ENCODE measurements at regions not wholly inside any gene's neighbourhood (a gene's known extent, or its start where the extent isn't known, plus 50 kb on each side); places are given as distances from the start of the nearest gene placed in this dataset.

DNA sequence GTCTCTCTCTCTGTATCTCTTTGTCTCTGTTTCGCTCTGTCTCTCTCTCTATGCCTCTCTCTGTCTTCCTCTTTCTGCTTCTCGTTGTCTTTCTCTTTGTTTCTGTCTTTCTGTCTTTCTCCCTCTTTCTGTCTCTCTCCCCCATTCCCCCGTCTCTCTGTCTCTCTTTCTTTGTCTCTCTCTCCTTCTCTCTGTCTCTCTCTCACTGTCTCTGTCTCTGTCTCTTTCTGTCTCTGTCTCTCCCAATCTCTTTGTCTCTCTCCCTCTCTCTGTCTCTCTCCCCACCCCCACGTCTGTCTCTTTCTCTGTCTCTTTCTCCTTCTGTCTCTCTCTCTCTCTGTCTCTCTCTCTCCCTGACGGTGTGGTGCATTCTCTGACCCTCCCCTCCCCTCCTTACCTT lies 71.9 kb upstream of the ZNF516 start:
- DNase-seq (ENCODE audit: low spot score): no peak
- Mint-ChIP-seq H3K27ac (ENCODE audit: unreplicated experiment) (no peak overlapping the region), H3K4me3 (ENCODE audit: unreplicated experiment) (no peak overlapping the region), H3K36me3 (ENCODE audit: low read depth) (no peaks in the 10 kb centered on the region), H3K9me3 (ENCODE audit: low read depth) (no peaks in the 10 kb centered on the region), H3K4me1 (ENCODE audit: low read depth) (peaks cover 21% of the 10 kb centered on the region), H3K27me3 (ENCODE audit: low read depth) (no peaks in the 10 kb centered on the region)
- no peak for TF ChIP-seq CTCF (IDR thresholded peaks at IDR 0.05)

- DNase-seq (ENCODE audit: low spot score): peak; percentile 67
- no peak for TF ChIP-seq CTCF (IDR thresholded peaks at IDR 0.05)
- Mint-ChIP-seq H3K27ac (ENCODE audit: unreplicated experiment) (peak overlapping the region; percentile 90), H3K9me3 (ENCODE audit: low read depth) (no peaks in the 10 kb centered on the region), H3K4me3 (ENCODE audit: unreplicated experiment) (peak overlapping the region; percentile 39), H3K27me3 (ENCODE audit: low read depth) (no peaks in the 10 kb centered on the region), H3K36me3 (ENCODE audit: low read depth) (no peaks in the 10 kb centered on the region), H3K4me1 (ENCODE audit: low read depth) (peaks cover 21% of the 10 kb centered on the region)
Measured at GRCh38 chr18:76565238-76566173, 70.5 kb upstream of the ZNF516 start.

- no peak for TF ChIP-seq CTCF (IDR thresholded peaks at IDR 0.05)
- H3K9me3 Mint-ChIP-seq (ENCODE audit: low read depth): no peaks in the 10 kb centered on the region
- H3K4me3 Mint-ChIP-seq (ENCODE audit: unreplicated experiment): peak overlapping the region; percentile 39
- DNase-seq (ENCODE audit: low spot score): no peak
- H3K36me3 Mint-ChIP-seq (ENCODE audit: low read depth): no peaks in the 10 kb centered on the region
- peaks cover 21% of the 10 kb centered on the region for H3K4me1 Mint-ChIP-seq (ENCODE audit: low read depth)
- no peaks in the 10 kb centered on the region for H3K27me3 Mint-ChIP-seq (ENCODE audit: low read depth)
- H3K27ac Mint-ChIP-seq (ENCODE audit: unreplicated experiment): peak overlapping the region; percentile 90
Measured at GRCh38 chr18:76564655-76565237, 69.7 kb upstream of the ZNF516 start.

DNA sequence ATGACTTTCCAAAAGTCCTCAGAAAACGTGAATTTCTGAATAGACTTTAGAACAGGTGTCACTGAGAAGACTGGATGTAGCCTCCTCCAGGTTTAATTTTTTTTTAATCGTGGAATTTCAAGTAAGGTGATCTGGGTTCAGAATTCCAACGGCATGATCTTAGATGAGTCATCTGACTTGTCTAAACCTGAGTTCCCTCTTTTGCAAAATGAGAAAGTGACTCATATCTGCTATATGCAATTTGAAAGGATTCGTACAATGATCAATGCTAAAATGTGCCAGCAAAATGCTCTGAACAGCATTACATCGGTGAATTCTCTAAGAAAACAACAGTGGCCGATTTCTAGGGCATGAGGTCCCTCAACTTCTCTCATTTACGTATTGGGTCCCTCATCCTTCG lies 69.1 kb upstream of the ZNF516 start:
- DNase-seq (ENCODE audit: low spot score): no peak
- Mint-ChIP-seq H3K27me3 (ENCODE audit: low read depth) (no peaks in the 10 kb centered on the region), H3K4me3 (ENCODE audit: unreplicated experiment) (no peak overlapping the region), H3K36me3 (ENCODE audit: low read depth) (no peaks in the 10 kb centered on the region), H3K9me3 (ENCODE audit: low read depth) (no peaks in the 10 kb centered on the region), H3K4me1 (ENCODE audit: low read depth) (peaks cover 24% of the 10 kb centered on the region), H3K27ac (ENCODE audit: unreplicated experiment) (no peak overlapping the region)
- no peak for TF ChIP-seq CTCF (IDR thresholded peaks at IDR 0.05)

- Mint-ChIP-seq H3K9me3 (ENCODE audit: low read depth) (no peaks in the 10 kb centered on the region), H3K27me3 (ENCODE audit: low read depth) (no peaks in the 10 kb centered on the region), H3K4me1 (ENCODE audit: low read depth) (peaks cover 29% of the 10 kb centered on the region), H3K4me3 (ENCODE audit: unreplicated experiment) (no peak overlapping the region), H3K36me3 (ENCODE audit: low read depth) (no peaks in the 10 kb centered on the region), H3K27ac (ENCODE audit: unreplicated experiment) (no peak overlapping the region)
- peak; percentile 75 for DNase-seq (ENCODE audit: low spot score)
- TF ChIP-seq CTCF (IDR thresholded peaks at IDR 0.05): no peak
Measured at GRCh38 chr18:76562286-76563122, 67.5 kb upstream of the ZNF516 start.
